ENCODE measurements at regions not wholly inside any gene's neighbourhood (a gene's known extent, or its start where the extent isn't known, plus 50 kb on each side); places are given as distances from the start of the nearest gene placed in this dataset.

DNA sequence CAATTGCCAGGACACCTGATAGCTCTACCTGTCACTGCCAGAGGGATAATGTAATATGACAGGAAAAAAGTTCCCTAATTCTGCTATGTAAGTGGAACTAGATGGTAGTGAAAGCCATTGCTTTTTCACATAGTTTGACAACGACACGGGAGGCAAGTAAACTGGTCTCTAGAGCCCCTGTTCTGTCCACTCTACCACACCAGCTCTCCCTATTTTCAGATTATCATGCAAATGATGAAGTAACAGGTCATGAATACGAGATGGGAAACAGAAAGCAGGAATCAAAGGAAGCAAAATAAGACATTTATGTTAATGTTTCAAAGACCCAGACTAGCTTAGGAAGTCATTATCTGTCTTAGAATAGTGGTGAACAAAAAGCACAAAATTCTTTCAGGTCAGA lies 56.2 kb downstream of the TAF11L14 start:
- no peaks in the 10 kb centered on the region for H3F3A ChIP-seq (ENCODE audit: insufficient read depth)
- no peaks in the 10 kb centered on the region for H3K4me1 ChIP-seq (ENCODE audit: insufficient read depth)
- no peak overlapping the region for H3K27ac ChIP-seq
- H3K9me2 ChIP-seq (ENCODE audit: insufficient read depth) = no peaks in the 10 kb centered on the region
- H3K4me2 ChIP-seq (ENCODE audit: unreplicated experiment) = no peak overlapping the region
- DNase-seq = no peak
- 4 to 8% methylated on average over 3 of the region's 3 CpGs for WGBS, 2 experiments (ENCODE audit: low coverage in 1 of 2, low lambda C conversion rate in 2 of 2, missing lambda C conversion rate in 2 of 2)
- H3K9me3 ChIP-seq (ENCODE audit: low read depth) = no peaks in the 10 kb centered on the region
- H4K20me1 ChIP-seq (ENCODE audit: insufficient read depth) = no peaks in the 10 kb centered on the region
- H3K79me2 ChIP-seq (ENCODE audit: insufficient read depth) = no peaks in the 10 kb centered on the region
- no peaks in the 10 kb centered on the region for H3K27me3 ChIP-seq (replicated peaks; ENCODE audit: insufficient read depth)
- H3K36me3 ChIP-seq (ENCODE audit: low read depth) = no peaks in the 10 kb centered on the region
- H3K4me3 ChIP-seq = no peak overlapping the region
- no peak overlapping the region for H3K9ac ChIP-seq
- TF ChIP-seq EZH2 (IDR thresholded peaks at IDR 0.05; ENCODE audit: insufficient read depth, poor library complexity, severe bottlenecking) (no peak), EZH2phosphoT487 (IDR thresholded peaks at IDR 0.05; ENCODE audit: insufficient read depth, low read depth) (no peak)
- in situ Hi-C loops (cut with MboI) = no loop called here
- no peak overlapping the region for H2AFZ ChIP-seq

DNA sequence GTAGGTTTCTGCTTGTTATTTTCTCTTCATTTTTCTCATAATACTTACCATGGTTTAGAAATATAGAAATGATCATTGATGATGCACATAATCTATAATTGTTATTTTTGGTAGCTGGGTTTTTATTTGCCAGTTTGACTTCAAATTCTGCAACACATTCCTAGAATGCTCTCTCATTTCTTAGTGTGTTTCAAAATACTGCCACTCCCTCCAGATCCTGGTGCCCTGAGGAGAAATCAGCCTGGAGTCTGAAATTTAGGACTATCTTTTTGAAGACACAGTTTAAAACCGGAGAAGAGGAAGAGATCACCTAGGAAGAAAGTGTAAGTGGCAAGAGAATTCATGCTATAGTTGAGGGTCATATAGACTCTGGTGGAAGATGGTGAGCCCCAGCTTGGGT lies 57.5 kb downstream of the TAF11L14 start:
- no peaks in the 10 kb centered on the region for H3K9me2 ChIP-seq (ENCODE audit: insufficient read depth)
- no peak overlapping the region for H2AFZ ChIP-seq
- H3K4me2 ChIP-seq (ENCODE audit: unreplicated experiment) = no peak overlapping the region
- no peak overlapping the region for H3K4me3 ChIP-seq
- in situ Hi-C loops (cut with MboI) = no loop called here
- H3K27ac ChIP-seq = no peak overlapping the region
- H3F3A ChIP-seq (ENCODE audit: insufficient read depth) = no peaks in the 10 kb centered on the region
- H3K27me3 ChIP-seq (replicated peaks; ENCODE audit: insufficient read depth) = no peaks in the 10 kb centered on the region
- no peaks in the 10 kb centered on the region for H3K36me3 ChIP-seq (ENCODE audit: low read depth)
- no peak for DNase-seq
- no peak overlapping the region for H3K9ac ChIP-seq
- no peaks in the 10 kb centered on the region for H3K9me3 ChIP-seq (ENCODE audit: low read depth)
- 0 to 3% methylated on average over 1 of the region's 1 CpG for WGBS, 2 experiments (ENCODE audit: low coverage in 1 of 2, low lambda C conversion rate in 2 of 2, missing lambda C conversion rate in 2 of 2)
- TF ChIP-seq EZH2 (IDR thresholded peaks at IDR 0.05; ENCODE audit: insufficient read depth, poor library complexity, severe bottlenecking) = no peak
- TF ChIP-seq EZH2phosphoT487 (IDR thresholded peaks at IDR 0.05; ENCODE audit: insufficient read depth, low read depth) = no peak
- no peaks in the 10 kb centered on the region for H3K4me1 ChIP-seq (ENCODE audit: insufficient read depth)
- no peaks in the 10 kb centered on the region for H4K20me1 ChIP-seq (ENCODE audit: insufficient read depth)
- no peaks in the 10 kb centered on the region for H3K79me2 ChIP-seq (ENCODE audit: insufficient read depth)

DNA sequence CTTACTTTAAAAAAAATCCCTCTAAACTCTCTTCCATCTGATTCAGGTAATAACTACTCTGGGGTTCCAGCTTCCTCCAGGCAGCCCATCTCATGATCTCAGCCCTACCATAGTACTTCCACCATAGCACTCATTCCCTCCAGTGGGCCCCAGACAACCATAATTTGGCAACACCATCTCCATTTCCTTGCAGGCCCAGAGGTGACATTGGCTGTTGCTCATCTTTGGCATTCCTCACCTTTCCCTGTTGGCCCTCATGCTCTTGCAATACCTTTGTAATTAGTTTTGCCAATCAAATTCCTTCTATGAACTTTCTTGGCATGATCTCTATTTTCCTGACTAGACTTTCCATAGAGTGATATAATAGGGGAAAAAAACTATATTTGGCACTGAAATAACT lies 60.1 kb downstream of the TAF11L14 start:
- no peaks in the 10 kb centered on the region for H3K36me3 ChIP-seq (ENCODE audit: low read depth)
- no peaks in the 10 kb centered on the region for H3K79me2 ChIP-seq (ENCODE audit: insufficient read depth)
- no peak overlapping the region for H3K4me2 ChIP-seq (ENCODE audit: unreplicated experiment)
- H4K20me1 ChIP-seq (ENCODE audit: insufficient read depth) = no peaks in the 10 kb centered on the region
- in situ Hi-C loops (cut with MboI) = no loop called here
- no peak for TF ChIP-seq EZH2 (IDR thresholded peaks at IDR 0.05; ENCODE audit: insufficient read depth, poor library complexity, severe bottlenecking)
- no peak for TF ChIP-seq EZH2phosphoT487 (IDR thresholded peaks at IDR 0.05; ENCODE audit: insufficient read depth, low read depth)
- DNase-seq = no peak
- no peaks in the 10 kb centered on the region for H3F3A ChIP-seq (ENCODE audit: insufficient read depth)
- H3K9ac ChIP-seq = no peak overlapping the region
- no peaks in the 10 kb centered on the region for H3K9me3 ChIP-seq (ENCODE audit: low read depth)
- H3K4me1 ChIP-seq (ENCODE audit: insufficient read depth) = no peaks in the 10 kb centered on the region
- no peak overlapping the region for H3K27ac ChIP-seq
- no peak overlapping the region for H3K4me3 ChIP-seq
- H3K9me2 ChIP-seq (ENCODE audit: insufficient read depth) = no peaks in the 10 kb centered on the region
- H3K27me3 ChIP-seq (replicated peaks; ENCODE audit: insufficient read depth) = no peaks in the 10 kb centered on the region
- H2AFZ ChIP-seq = no peak overlapping the region

DNA sequence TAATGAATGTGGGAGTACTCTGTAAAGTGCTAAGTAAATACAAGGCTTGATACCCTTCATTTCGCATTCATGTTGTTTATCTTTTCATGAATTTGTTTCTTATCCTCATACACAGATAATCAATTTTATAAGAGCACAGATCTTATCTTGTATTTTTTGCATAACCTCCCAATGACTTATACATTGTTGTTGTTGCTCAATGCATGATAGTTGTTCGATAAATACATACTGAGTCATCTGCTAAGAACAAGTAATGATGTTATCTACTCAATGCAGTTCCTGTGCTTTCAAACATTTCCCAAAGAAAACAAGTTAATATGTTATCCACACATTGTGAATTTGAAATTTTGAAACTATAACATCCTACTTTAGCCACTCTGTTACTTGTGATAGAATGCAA lies 60.7 kb downstream of the TAF11L14 start:
- Histone ChIP-seq H3K4me2 (ENCODE audit: unreplicated experiment) (no peak overlapping the region), H2AFZ (no peak overlapping the region), H3K9ac (no peak overlapping the region), H3K36me3 (ENCODE audit: low read depth) (no peaks in the 10 kb centered on the region), H3K9me3 (ENCODE audit: low read depth) (no peaks in the 10 kb centered on the region), H3K9me2 (ENCODE audit: insufficient read depth) (no peaks in the 10 kb centered on the region), H3K27ac (no peak overlapping the region), H4K20me1 (ENCODE audit: insufficient read depth) (no peaks in the 10 kb centered on the region), H3K27me3 (replicated peaks; ENCODE audit: insufficient read depth) (no peaks in the 10 kb centered on the region), H3K4me1 (ENCODE audit: insufficient read depth) (no peaks in the 10 kb centered on the region), H3F3A (ENCODE audit: insufficient read depth) (no peaks in the 10 kb centered on the region), H3K4me3 (no peak overlapping the region), H3K79me2 (ENCODE audit: insufficient read depth) (no peaks in the 10 kb centered on the region)
- WGBS, 2 experiments (ENCODE audit: low coverage in 1 of 2, low lambda C conversion rate in 2 of 2, missing lambda C conversion rate in 2 of 2) = 15 to 21% methylated on average over 2 of the region's 2 CpGs
- DNase-seq = no peak
- in situ Hi-C loops (cut with MboI) = no loop called here
- TF ChIP-seq EZH2 (IDR thresholded peaks at IDR 0.05; ENCODE audit: insufficient read depth, poor library complexity, severe bottlenecking) (no peak), EZH2phosphoT487 (IDR thresholded peaks at IDR 0.05; ENCODE audit: insufficient read depth, low read depth) (no peak)

DNA sequence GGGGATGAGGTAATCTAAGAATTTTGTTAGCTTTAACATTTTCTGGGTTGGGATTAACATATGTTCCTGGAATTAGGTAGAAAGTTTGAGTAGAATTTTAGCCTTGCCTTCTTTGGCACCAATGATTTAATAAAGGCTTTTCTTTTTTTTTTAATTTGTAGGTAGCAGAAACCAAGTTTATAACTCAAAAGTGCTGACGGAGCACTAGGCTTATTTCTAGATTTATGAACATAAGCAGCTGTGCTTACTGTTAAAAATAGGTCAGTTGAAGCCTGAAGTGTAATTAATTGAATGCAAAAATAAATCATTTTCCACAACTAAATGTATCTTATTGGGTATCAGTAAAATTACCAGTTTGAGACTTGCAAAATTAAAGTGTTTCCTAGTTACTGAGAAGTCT lies 62.4 kb downstream of the TAF11L14 start:
- in situ Hi-C loops (cut with MboI) = no loop called here
- no peaks in the 10 kb centered on the region for H3K9me3 ChIP-seq (ENCODE audit: low read depth)
- TF ChIP-seq EZH2phosphoT487 (IDR thresholded peaks at IDR 0.05; ENCODE audit: insufficient read depth, low read depth) (no peak), EZH2 (IDR thresholded peaks at IDR 0.05; ENCODE audit: insufficient read depth, poor library complexity, severe bottlenecking) (no peak)
- H4K20me1 ChIP-seq (ENCODE audit: insufficient read depth) = no peaks in the 10 kb centered on the region
- no peak overlapping the region for H3K4me2 ChIP-seq (ENCODE audit: unreplicated experiment)
- no peaks in the 10 kb centered on the region for H3F3A ChIP-seq (ENCODE audit: insufficient read depth)
- 27 to 30% methylated on average over 1 of the region's 1 CpG for WGBS, 2 experiments (ENCODE audit: low coverage in 1 of 2, low lambda C conversion rate in 2 of 2, missing lambda C conversion rate in 2 of 2)
- no peaks in the 10 kb centered on the region for H3K27me3 ChIP-seq (replicated peaks; ENCODE audit: insufficient read depth)
- no peak overlapping the region for H2AFZ ChIP-seq
- H3K9me2 ChIP-seq (ENCODE audit: insufficient read depth) = no peaks in the 10 kb centered on the region
- H3K4me3 ChIP-seq = no peak overlapping the region
- DNase-seq = no peak
- no peak overlapping the region for H3K27ac ChIP-seq
- H3K79me2 ChIP-seq (ENCODE audit: insufficient read depth) = no peaks in the 10 kb centered on the region
- H3K9ac ChIP-seq = no peak overlapping the region
- no peaks in the 10 kb centered on the region for H3K4me1 ChIP-seq (ENCODE audit: insufficient read depth)
- H3K36me3 ChIP-seq (ENCODE audit: low read depth) = no peaks in the 10 kb centered on the region
